ENCODE measurements at regions not wholly inside any gene's neighbourhood (a gene's known extent, or its start where the extent isn't known, plus 50 kb on each side); places are given as distances from the start of the nearest gene placed in this dataset.
"Not testable (repeated sequence)": the region's sequence is repeated elsewhere in the genome, so short reads cannot be mapped to it uniquely, and the experiment has no call there.

DNA sequence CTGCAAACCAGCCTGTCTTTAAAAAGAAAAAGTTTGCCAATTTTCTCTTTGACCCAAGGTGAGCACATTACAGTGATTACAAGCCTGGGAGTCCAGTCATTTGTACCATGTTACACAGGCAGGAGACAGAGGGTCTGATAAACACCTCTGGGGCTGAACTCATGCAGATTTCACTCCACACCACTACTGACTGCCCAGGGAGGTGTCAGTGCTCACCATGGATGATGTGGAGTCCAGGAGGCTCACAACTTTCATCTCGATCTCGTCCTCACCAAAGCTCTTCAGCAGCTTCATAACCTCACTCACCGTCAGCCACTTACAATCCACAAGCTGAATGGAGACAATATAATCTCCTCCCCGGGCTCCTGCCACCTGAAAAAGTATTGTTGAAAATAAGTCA, 302.4 kb downstream of the GOLGA6L6 start:
- not testable (repeated sequence) for DNase-seq (ENCODE audit: low read depth in 2 of 2)

DNA sequence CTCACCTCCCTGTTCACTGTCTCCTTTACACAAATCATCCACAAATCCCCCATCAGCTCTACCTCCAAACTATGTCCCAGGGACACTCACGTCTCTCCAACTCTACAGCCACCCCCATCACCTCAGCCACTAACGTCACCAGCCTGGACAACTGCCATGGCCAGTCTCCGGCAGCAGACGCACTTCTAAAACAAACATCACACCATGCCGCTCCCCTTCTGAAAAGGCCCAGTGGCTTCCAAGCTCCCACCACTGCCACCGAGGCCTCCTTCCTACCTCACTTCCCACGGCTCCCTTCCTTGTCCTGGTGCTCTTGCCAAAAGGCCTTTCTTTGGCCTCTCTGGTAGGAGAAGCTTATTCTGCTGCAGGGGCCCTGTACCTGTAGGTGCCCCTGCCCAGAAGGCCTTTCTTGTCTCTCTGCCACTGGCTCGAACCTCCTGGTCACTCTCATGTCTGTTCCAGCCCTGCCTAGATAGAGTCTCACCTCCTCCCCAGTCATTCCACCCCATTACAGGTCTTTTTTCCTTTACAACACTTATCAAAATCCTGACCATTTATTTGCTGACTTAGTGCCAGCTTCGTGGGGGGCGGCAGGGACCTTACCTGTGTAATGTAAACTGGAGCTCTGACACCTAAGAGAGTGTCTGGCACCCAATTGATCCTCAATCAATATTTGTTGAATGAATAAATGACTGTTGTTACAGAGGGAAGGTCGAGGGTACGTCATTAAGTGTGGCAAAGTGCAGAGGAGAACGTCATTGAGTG, 304.2 kb downstream of the GOLGA6L6 start:
- DNase-seq (ENCODE audit: low read depth in 2 of 2): not testable (repeated sequence)

DNA sequence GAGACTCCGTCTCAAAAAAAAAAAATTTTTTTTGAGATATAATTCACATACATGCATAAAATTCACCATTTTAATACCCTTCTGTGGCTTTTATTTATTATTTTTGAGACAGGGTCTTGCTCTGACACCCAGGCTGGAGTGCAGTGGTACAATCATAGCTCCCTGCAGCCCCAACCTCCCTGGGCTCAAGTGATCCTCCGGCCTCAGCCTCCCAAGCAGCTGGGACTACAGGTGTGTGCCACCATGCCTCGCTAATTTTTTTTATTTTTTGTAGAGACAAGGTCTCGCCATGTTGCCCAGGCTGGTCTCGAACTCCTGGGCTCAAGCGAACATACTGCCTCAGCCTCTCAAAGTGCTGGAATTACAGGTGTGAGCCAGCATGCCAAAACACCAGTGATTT, 305.9 kb downstream of the GOLGA6L6 start:
- not testable (repeated sequence) for DNase-seq (ENCODE audit: low read depth in 2 of 2)

DNA sequence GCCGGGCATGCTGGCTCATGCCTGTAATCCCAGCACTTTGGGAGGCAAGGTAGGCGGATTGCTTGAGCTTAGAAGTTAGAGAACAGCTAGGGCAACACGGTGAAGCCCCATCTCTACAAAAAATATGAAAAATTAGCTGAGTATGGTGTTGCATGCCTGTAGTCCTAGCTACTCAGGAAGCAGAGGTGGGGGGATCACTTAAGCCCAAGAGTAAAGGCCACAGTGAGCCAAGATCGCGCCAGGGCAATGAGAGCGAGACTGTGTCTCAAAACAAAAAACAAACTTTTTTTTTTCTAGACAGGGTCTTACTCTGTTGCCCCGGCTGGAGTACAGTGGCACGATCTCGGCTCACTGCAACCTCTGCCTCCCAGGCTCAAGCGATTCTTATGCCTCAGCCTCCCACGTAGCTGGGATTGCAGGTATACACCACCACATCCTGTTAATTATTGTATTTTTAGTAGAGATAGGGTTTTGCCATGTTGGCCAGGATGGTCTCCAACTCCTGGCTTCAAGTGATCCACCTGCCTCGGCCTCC, 307.5 kb downstream of the GOLGA6L6 start:
- DNase-seq (ENCODE audit: low read depth in 2 of 2): not testable (repeated sequence)

DNA sequence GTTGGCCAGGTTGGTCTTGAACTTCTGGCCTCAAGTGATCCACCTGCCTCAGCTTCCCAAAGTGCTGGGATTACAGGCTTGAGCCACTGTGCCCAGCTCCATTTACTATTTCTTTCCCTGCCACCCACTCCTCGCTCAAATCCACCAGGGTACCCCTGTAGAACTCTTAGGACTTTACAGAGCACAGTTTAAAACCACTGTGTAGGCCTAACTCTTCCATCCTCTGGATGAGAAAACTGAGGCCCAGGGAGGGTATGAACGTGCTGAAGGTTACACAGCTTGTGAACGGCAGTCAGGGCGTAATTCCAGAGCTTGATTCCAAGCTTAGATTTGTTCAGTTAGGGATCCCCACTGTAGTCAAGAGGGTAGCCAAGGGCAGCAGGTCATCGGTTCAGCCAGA, 309.1 kb downstream of the GOLGA6L6 start:
- DNase-seq (ENCODE audit: low read depth in 2 of 2): not testable (repeated sequence)

DNA sequence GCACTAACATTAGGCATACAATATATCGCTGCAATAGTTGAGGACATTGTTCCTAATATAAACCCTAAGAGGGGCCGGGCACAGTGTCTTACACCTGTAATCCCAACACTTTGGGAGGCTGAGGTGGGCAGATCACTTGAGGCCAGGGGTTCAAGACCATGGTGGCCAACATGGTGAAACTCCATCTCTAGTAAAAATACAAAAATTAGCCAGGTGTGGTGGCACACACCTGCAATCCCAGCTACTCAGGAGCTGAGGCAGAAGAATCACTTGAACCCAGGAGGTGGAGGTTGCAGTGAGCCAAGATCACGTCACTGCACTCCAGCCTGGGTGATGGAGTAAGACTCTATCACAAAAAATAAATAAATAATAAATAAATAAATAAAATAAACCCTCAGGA, 310.9 kb downstream of the GOLGA6L6 start:
- not testable (repeated sequence) for DNase-seq (ENCODE audit: low read depth in 2 of 2)

DNA sequence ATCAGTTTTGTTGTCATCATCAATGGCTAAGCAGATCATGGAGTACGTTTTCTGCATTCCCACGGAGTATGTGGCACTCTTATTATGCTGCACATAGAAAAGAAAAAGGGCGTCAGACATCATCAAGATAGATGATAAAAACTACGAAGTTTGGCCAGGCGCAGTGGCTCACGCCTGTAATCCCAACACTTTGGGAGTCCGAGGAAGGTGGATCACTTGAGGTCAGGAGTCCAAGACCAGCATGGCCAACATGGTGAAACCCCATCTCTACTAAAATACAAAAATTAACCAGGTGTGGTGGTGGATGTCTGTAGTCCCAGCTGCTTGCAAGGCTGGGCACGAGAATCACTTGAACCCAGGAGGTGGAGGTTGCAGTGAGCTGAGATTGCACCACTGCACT, 312.8 kb downstream of the GOLGA6L6 start:
- DNase-seq (ENCODE audit: low read depth in 2 of 2): not testable (repeated sequence)

DNA sequence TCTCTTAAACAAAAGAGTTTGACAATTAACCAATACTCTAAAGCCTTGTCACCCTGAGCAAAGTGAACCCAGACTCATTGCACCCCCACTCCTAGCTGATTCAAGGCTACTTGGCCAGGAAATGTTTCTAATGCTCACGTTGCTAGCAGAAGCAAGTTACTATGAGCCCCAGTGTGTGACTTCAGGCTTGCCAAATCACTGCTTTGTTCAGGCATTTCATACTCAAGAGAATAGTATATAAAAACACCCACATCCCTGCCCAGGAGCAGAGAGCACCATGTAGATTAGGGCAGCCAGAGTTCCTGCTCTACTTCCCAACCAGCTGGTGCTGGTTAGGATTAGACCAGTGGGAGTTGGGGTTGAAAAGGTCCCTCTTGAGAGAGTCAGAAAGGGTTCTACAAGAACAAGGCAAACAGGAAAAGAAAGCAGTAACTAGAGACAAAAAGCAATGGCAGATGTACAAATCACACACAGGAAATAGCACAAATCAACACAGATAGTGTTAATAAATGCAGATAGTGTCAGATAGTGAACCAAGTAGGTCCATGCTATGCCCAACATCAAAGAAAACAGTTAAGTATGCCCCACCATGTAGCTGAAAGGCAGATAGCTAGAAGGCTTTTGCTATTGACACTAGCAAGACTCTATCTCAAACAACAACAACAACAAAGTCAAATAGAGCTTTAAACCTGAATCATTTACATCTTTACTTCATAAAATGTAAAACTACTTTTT, 314.3 kb downstream of the GOLGA6L6 start:
- DNase-seq (ENCODE audit: low read depth in 2 of 2): not testable (repeated sequence)

DNA sequence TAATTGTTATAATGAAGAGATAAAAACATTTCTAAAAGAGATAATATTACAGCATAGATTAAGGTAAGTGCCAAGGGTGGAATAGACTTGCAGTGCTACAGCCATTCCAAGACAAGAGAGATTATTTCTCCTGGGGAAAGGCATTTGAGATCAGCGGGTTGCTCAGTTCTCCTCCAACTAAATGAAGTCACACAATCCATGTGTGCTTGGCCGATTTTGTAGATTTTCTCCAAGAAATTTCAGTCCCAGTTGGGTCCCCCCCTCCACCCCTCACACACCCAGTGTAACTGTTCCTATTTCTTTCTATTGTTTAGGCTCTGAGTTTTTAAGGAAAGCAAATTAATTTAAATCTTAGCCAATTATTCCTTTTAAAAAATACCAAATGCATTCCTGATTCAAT, 315.1 kb downstream of the GOLGA6L6 start:
- not testable (repeated sequence) for DNase-seq (ENCODE audit: low read depth in 2 of 2)

DNA sequence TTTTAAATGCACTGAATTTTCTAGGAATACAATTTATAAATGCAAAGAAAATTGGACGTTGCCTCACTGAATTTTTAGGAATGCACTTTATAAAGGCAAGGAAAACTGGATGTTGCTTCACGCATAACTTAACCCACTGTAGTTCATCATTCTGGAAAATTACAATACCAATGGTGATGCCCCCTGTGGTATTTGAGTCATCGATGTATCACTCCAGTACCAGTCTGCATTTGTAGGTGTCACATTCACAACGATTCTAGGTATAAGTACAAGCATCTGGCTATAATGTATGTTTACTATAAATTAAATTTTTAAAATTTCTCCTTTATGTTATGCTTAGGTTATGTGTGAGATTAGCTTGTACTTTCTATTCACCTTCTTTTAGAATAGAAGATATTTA, 320.5 kb downstream of the GOLGA6L6 start:
- not testable (repeated sequence) for DNase-seq (ENCODE audit: low read depth in 2 of 2)

DNA sequence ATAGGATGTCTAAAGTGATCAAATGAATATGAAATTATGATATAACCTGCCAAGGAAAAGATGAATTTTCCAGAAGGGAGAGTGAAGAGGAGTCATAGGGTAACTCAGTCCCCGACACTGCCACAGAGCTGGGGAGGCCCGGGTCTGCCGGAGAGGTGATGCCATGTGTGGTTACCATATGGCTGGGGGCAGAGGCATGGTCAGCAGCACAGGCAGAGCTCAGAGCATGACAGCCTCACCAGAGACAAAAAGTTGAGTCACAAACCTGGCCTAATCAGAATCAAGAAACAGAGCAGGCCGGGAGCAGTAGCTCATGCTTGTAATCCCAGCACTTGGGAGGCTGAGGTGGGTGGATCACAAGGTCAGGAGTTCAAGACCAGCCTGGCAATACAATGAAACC, 322.4 kb downstream of the GOLGA6L6 start:
- DNase-seq (ENCODE audit: low read depth in 2 of 2): not testable (repeated sequence)

DNA sequence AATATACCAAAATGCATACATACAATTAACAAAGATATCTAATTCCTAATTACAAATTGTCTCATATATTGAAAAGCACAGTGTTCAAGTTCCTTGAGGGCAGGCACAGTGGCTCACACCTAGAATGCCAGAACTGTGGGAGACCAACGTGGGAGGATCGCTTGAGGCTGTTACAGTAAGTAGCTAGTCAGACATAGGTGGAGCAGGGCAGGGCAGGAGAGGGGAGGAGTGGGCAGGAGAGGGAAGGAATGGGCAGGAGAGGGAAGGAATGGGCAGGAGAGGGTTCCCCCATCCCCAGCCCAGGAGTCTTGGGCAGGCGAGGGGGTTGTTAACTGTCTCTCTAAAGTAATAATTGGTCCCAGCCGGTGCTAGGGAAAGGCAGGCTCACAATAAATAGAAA, 325.9 kb downstream of the GOLGA6L6 start:
- DNase-seq (ENCODE audit: low read depth in 2 of 2): not testable (repeated sequence)

DNA sequence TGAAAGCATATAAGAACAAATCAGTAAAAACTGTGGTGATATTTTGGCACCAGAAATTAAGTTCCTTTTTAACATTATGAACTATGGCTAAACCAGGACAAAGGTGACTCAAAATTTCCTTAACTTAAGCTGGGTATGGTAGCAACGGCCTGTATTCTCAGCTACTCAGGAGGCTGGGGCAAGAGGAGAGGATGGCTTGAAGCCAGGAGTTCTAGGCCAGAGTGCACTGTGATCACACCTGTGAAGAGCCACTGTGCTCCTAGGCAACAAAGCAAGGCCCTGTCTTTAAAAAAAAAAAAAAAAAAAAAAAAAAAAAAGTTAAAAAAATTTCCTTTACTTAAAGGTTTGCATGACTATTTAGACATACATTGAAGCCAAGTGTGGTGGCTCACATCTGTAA, 327.5 kb downstream of the GOLGA6L6 start:
- DNase-seq (ENCODE audit: low read depth in 2 of 2): not testable (repeated sequence)

DNA sequence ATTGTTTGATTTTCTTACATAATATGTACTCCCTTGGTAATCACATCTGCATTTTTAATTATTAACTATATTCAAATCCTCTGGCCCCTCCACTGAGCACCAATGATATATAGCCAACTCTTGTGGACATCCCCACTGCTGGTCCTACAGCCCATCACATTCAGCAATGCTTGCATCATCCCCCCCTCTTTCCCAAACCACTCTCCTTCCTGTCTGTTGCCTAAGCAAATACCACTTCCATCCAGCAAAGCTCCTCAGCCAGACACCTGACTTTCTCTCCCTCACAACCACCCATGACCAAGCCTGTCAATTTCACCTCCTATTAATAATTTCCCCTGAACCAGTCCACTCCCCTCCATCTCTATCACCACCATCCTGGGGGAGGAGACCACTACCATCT, 330.1 kb downstream of the GOLGA6L6 start:
- not testable (repeated sequence) for DNase-seq (ENCODE audit: low read depth in 2 of 2)

DNA sequence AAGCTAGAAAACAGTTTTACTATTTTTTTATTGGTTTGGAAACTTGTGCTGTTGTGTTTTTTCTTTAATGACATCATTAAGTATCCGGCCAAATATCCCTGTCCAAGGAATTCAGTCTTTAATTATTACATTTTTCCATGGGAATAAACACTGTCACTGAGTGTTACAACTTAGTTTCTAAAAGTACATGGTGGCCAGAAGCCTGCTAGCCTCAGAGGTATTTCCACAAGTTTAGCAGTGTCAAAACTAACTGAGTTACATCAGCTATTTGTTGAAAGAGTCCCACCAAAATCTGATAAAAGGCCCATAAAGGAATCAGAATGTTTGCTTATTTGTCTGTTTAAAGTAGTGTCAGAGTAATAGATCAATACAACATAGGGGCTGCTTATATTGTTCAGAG, 331.6 kb downstream of the GOLGA6L6 start:
- DNase-seq (ENCODE audit: low read depth in 2 of 2): not testable (repeated sequence)

DNA sequence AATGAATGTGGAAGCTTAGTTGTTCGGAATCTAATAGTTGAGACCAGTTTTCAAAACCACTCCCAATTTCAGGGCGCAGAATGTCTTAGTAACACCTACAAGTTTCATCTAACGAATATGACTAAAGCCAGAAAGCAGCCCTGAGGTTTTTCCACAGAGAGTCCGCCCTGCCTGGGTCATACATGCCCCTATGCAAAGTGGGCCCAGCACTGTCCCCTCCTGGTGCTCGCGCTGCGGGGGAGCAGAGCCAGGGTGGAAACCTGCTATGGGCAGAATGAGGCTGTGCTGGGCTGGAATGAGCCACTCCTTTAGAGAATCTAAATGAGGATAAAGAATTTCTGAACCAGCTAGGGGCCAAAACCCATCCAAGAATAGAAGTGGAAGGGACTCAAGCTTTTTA, 334.0 kb downstream of the GOLGA6L6 start:
- not testable (repeated sequence) for DNase-seq (ENCODE audit: low read depth in 2 of 2)

DNA sequence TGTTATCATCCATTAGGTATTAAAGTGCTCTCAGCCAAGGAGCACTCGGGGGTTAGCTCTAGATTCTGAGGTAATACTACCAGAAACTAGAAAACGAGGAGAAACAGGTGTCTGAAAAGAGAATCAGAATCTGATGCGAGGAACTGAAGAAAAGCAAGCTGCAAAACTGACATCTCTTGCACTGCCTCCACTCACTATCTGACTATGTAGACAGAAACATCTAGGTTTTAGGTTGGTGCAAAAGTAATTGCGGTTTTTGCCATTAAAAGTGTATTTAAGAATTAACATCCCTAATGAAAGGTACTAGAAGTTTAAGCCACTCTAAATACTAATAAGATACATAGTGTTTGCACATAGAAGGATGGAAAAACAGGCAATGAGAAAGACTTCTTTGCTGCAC, 334.4 kb downstream of the GOLGA6L6 start:
- not testable (repeated sequence) for DNase-seq (ENCODE audit: low read depth in 2 of 2)

DNA sequence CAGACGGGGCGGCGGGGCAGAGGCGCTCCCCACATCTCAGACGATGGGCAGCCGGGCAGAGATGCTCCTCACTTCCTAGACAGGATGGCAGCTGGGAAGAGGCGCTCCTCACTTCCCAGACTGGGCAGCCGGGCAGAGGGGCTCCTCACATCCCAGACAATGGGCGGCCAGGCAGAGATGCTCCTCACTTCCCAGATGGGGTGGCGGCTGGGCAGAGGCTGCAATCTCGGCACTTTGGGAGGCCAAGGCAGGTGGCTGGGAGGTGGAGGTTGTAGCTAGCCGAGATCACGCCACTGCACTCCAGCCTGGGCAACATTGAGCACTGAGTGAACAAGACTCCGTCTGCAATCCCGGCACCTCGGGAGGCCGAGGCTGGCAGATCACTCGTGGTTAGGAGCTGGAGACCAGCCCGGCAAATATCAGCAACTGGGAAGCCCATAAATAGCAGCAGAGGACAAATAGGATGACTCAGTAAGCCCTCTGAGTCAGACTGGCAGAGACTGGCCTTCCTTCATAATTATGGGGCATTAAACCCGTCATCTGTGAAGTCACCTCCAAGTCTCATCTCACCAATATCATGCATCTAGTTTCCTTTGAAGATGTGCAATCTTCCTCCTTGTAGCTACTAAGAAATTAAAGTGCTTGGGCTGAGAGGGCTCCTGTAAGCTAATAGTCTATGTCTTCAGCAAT, 337.3 kb downstream of the GOLGA6L6 start:
- DNase-seq (ENCODE audit: low read depth in 2 of 2): not testable (repeated sequence)

DNA sequence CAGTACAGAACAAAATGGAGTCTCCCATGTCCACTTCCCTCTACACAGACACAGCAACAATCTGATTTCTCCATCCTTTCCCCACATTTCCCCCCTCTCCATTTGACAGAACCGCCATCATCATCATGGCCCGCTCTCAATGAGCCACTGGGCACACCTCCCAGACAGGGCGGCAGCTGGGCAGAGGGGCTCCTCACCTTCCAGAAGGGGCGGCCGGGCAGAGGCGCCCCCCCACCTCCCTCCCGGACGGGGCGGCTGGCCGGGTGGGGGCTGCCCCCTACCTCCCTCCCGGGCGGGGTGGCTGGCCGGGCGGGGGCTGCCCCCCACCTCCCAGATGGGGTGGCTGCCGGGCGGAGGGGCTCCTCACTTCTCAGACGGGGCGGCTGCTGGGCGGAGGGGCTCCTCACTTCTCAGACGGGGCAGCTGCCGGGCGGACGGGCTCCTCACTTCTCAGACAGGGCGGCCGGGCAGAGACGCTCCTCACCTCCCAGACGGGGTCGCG, 337.9 kb downstream of the GOLGA6L6 start:
- not testable (repeated sequence) for DNase-seq (ENCODE audit: low read depth in 2 of 2)

DNA sequence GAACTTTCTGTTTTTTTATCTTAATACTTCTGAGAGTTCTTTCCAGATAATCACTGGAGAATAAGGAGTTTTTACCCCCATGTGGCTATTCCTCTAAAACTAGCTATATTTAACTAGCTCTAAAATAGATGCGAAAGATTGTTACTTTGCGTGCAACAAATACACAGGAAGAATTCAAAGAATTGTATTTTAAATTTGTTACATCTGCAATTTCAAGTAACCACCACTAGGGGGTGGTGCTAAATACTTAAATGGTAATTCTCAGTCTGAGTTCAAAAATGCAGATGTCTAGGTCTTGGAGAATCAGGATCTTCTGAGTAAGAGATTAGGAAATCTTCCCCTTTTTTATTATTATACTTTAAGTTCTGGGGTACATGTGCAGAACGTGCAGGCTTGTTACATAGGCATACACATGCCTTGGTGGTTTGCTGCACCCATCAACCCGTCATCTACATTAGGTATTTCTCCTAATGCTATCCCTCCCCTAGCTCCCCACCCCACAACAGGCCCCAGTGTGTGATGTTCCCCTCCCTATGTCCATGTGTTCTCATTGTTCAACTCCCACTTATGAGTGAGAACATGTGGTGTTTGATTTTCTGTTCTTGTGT, 346.9 kb downstream of the GOLGA6L6 start:
- not testable (repeated sequence) for DNase-seq (ENCODE audit: low read depth in 2 of 2)

All from activated CD8-positive, alpha-beta memory T cell treated with anti-CD3 and anti-CD28 coated beads for 4 hours (primary cell).